ENCODE measurements at regions not wholly inside any gene's neighbourhood (a gene's known extent, or its start where the extent isn't known, plus 50 kb on each side); places are given as distances from the start of the nearest gene placed in this dataset.

DNA sequence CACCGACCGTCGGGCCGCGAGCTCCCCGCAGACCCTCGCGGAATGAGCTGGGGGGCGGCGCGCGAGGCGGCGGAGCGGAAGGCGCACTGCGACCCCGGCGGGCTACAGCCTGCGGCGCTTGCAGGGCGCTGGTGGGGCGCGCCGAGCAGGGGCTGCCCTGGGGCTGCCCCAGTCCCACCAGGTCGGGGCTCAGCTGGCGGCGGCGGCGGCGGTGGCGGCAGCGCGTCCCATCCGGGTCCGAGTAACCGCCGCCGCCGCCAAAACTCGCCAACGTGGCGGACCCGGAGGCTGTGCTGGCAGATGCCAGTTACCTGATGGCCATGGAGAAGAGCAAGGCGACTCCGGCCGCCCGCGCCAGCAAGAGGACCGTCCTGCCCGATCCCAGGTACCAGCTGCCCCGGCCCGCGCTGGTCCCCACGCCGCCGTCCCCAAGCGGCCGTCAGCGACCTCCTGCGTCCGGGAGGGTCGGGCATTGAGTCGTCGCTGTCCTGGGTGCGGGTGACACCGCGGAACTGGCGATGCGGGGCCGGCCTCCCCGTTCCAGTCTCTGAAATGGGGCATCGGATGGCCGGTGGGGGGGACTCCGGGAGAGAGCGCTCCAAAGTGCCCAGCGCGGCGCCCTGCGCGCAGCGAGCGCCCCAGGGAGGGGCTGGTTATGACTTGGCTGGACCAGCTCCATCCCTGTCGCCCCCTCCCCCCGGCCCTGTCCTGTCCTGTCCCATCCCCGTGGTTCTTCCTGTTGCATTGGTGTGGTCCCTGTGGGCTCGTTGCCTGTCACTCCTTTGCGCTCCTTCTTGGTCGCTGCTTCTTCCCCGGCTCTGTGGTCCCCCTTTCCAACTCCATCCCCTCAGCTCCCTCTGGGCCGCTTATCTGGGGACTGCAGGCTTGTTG, 63.5 kb downstream of the CRYBB2 start (continued):
- TF ChIP-seq CHD7 (IDR thresholded peaks at IDR 0.05; ENCODE audit: insufficient replicate concordance, low read length): no peak
- peak; percentile 94 for TF ChIP-seq RBBP5 (IDR thresholded peaks at IDR 0.05; ENCODE audit: borderline replicate concordance, low read depth, low read length)
- TF ChIP-seq, protein P1, sequence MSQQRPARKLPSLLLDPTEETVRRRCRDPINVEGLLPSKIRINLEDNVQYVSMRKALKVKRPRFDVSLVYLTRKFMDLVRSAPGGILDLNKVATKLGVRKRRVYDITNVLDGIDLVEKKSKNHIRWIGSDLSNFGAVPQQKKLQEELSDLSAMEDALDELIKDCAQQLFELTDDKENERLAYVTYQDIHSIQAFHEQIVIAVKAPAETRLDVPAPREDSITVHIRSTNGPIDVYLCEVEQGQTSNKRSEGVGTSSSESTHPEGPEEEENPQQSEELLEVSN (IDR thresholded peaks at IDR 0.05): no peak
- peak; percentile 89; the same call in 1 of the 2 replicates for TF ChIP-seq KDM1A (IDR thresholded peaks at IDR 0.05; ENCODE audit: borderline replicate concordance, low read length)
- no peak for TF ChIP-seq GTF2F1 (IDR thresholded peaks at IDR 0.05; ENCODE audit: borderline replicate concordance, low read depth, low read length)
- peak in 1 of 3 experiments; percentile 4; a peak in 1 of 4 replicates for TF ChIP-seq CTCF (IDR thresholded peaks at IDR 0.05; ENCODE audit: control extremely low read depth in 1 of 3, insufficient read depth in 1 of 3, low read depth in 1 of 3, low read length in 3 of 3)

All from H1 (cell line).